HEK293T (cell line): ENCODE measurements at regions not wholly inside any gene's neighbourhood (a gene's known extent, or its start where the extent isn't known, plus 50 kb on each side); places are given as distances from the start of the nearest gene placed in this dataset.

Experiments
- BHLHE40 ChIP-seq: fragments of 450-650 bp; IDR thresholded peaks from 2 replicates; pipeline ENCODE4 v1.6.1; 2016; ENCODE audit warnings: mild to moderate bottlenecking, moderate library complexity, borderline replicate concordance
- CTBP1 ChIP-seq: fragments of 450-650 bp; IDR thresholded peaks from 2 replicates; pipeline ENCODE4 v1.6.1; 2016; ENCODE audit warnings: borderline replicate concordance
- ELF4 ChIP-seq: fragments of 450-650 bp; IDR thresholded peaks from 2 replicates; pipeline ENCODE4 v1.6.1; 2017; ENCODE audit warnings: antibody characterized with exemption
- FOXK2 ChIP-seq: fragments of 450-650 bp; IDR thresholded peaks from 2 replicates; pipeline ENCODE4 v1.6.1; 2016; ENCODE audit warnings: mild to moderate bottlenecking
- NFRKB ChIP-seq: fragments of 450-650 bp; IDR thresholded peaks from 2 replicates; pipeline ENCODE4 v1.6.1; 2016; ENCODE audit warnings: mild to moderate bottlenecking, moderate library complexity
- SP1 ChIP-seq: fragments of 450-650 bp; IDR thresholded peaks from 2 replicates; pipeline ENCODE4 v1.6.1; 2017
- TF ChIP-seq, protein P1 (sequence below): fragments of 450-650 bp; IDR thresholded peaks from 2 replicates; pipeline ENCODE4 v1.6.1; 2016

DNA sequence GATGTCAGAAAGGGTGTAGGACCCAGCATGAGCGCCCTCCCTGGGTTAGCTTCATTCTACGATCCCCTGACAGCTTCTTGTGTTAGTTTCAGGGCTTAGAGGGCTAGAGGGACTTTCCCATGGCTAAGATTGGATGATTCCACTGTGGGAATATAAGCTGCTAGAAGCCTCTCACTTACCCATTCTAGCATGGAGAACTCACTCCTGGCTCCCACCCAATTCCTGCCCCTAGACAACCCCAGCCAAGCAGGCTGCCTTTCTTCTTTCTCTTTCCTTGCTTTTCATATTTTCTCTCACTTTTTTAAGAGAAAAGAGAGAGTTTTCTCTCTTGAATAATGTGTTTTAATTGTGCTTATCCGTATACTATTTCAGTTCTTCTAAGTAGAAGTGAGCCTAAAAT, 335.1 kb upstream of the CNTN6 start:
- TF ChIP-seq SP1 (no peak), ELF4 (no peak), FOXK2 (no peak), BHLHE40 (no peak), CTBP1 (no peak), NFRKB (no peak)
- TF ChIP-seq, protein P1, sequence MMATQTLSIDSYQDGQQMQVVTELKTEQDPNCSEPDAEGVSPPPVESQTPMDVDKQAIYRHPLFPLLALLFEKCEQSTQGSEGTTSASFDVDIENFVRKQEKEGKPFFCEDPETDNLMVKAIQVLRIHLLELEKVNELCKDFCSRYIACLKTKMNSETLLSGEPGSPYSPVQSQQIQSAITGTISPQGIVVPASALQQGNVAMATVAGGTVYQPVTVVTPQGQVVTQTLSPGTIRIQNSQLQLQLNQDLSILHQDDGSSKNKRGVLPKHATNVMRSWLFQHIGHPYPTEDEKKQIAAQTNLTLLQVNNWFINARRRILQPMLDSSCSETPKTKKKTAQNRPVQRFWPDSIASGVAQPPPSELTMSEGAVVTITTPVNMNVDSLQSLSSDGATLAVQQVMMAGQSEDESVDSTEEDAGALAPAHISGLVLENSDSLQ: no peak
